ENCODE measurements at regions not wholly inside any gene's neighbourhood (a gene's known extent, or its start where the extent isn't known, plus 50 kb on each side); places are given as distances from the start of the nearest gene placed in this dataset.

DNA sequence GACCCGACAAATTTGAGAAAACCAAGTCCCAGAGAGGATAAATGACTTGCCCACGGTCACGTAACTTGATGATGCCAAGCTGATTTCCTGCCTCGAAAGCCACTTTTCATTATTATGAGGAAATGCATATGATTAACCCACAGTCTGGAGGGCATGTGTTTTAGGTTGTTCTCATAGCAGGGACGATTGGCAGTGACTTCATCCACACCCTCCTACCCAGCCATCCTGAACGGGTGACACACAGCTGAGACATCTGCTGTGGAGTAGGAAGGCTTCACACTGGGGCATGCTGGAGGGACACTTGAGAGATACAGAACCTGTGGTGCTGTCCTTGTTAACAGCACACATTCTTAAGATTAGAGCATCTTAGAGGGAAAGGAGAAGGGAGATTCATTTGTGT is 65.4 kb upstream of the WDFY2 start:
- no peak for DNase-seq

DNA sequence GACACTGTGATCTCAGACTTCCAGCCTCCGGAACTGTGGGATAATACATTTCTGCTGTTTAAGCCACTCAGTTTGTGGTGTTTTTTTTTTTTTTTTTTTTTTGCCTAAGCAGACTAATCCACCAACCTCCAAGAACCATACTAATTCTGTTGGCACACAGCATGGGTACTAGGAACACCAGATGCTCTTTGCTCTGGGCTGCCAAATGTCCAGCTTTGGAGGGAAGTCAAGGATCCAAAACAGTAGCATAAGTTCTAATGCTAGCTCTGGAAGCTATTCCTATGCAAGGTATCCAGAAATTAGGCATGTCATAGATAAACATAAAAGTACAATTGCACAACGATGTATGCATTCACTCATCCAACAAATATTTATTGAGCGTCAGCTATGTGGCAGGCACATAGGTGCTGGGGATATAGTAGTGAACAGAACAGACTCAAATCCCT is 64.5 kb upstream of the WDFY2 start:
- peak; percentile 62 for DNase-seq

DNA sequence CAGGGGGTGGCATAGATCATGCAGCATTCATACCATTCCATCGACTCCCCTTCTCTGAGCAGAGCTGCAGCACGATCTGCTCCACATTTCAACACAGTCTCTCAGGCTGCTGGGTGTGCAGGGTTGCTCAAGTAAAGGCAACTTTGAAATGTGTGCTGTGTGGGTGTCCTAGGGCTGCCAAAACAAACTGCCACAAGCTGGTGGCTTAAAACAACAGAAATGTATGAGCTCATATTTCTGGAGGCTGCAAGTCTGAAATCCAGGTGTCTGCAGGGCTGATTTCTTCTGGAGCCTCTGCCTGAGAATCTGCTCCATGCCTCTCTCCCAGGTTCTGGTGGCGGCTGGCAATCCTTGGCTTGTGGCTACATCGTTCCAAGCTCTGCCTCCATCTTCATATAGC is 63.7 kb upstream of the WDFY2 start:
- DNase-seq = peak; percentile 31

DNA sequence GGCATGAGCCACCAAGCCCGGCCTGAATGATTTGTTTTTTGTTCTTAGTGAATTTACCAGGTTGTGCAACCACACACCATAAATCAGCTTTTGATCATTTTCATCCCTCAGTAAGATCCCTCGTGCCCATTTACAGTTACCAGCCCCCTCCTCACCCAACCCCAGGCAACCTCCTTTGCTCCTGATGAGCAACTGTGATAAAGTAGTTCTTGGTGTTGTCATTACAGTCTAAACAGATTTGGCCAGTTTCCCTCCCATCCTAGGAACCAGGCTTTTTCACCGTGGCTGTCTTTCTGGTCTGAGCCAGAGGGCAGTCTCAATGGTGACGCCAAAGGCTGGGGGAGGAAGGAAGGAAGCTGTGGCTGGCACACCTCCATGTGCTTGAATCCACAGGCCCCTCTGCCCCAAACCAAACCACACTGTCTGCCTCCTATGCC is 61.2 kb upstream of the WDFY2 start:
- DNase-seq = no peak

DNA sequence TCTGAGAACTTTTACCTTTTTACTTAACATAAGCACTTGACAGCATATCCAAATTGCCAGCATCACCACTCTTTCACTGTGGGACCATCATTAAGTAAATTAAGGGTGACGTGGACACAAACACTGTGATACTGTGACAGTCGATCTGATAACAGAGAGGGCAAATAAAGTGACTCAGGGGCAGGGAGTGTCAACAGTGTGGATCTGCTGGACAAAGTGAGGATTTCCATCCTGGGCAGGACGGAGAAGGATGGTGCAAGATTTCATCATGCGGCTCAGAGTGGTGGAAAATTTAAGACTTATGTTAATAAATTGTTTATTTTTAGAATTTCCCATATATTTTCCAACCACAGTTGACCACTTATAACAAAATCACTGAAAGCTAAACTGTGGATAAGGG is 60.0 kb upstream of the WDFY2 start:
- no peak for DNase-seq

DNA sequence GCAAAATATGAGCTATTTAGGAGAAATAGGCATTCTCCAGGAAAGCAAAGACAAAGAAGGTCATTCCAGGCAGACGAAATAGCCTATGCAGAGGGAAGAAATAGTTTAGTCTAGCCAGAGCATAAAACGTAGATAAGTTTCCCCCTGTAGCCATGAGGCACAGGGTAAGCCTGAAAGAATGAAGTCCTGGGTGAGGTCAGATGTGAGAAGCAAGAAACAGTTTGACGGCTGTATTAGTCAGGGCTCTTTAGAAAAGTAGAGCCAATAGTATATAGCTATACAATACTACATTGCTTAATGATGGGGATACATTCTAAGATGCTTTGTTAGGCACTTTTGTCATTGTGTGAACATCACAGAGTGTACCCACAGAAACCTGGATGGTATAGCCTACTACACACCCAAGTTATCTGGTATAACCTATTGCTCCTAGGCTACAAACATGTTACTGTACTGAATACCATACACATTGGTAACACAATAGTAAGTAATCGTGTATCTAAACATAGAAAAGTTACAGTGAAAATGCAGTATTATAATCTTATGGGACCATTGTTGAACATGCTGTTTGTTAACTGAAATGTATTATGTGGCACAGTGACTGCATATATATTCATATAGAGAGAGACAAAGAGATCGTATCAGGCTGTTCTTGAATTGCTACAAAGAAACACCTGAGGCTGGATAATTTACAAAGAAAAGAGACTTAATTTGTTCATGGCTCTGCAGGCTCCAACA is 59.3 kb upstream of the WDFY2 start:
- no peak for DNase-seq

DNA sequence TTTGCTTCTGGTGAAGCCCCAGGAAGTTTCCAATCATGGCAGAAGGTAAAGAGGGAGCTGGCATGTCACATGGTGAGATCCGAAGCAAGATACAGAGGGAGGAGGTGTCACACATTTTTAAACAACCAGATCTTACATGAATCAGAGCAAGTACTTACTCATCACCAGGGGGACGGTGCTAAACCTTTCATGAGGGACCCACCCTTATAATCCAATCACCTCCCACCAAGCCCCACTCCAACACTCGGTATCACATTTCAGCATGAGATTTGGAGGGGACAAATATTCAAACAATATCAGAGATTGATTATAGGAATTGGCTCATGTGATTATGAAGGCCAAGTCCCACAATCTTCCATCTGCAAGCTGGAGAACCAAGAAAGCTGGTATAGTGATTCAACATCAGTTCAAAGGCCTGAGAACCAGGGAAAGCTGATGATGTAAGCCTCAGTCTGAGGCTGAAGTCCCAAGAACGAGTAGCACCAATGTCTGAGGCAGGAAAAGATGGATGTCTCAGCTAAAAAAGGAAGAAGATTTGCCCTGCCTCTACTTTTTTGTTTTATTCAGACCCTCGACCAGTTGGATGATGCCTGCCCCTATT is 58.6 kb upstream of the WDFY2 start:
- DNase-seq = no peak

DNA sequence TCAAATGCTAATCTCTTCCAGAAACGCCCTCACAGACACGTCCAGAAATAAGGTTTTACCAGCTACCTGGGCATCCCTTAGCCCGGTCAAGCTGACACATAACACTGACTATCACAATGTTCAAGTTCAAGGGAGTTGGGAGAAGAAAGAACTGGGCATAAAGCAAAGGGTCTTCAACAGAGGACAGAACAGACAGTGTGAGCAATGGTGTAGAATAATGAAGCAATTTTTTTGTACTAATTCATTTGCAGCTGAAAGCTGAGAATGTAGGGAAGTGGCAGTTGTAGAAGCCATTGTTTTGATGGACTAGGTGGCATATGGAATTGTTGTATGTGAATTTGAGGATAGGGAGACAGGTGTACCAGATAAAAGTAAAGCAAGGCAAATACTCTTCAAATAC is 58.1 kb upstream of the WDFY2 start:
- no peak for DNase-seq

DNA sequence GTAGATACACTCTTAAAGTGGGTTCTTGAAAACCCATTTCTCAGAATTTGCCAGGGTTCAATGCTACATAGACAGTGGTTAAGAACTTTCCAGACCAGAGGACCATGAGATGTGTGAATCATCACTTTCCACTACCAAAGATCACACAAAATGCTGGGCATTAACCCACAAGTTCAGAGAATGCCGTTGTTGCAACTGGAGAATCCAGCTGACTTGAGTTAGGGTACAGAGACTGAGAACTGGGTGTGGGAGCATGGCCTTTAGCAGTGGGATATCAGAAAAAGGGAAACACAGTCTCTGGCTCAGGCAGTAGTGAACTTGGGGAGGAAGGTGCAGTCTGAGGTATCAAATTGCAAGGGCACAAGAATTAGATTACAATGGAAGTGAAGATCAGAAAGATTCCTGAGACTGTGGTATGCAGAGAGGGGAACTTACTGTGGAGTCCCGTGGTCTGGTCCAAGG is 51.5 kb upstream of the WDFY2 start:
- DNase-seq = no peak

DNA sequence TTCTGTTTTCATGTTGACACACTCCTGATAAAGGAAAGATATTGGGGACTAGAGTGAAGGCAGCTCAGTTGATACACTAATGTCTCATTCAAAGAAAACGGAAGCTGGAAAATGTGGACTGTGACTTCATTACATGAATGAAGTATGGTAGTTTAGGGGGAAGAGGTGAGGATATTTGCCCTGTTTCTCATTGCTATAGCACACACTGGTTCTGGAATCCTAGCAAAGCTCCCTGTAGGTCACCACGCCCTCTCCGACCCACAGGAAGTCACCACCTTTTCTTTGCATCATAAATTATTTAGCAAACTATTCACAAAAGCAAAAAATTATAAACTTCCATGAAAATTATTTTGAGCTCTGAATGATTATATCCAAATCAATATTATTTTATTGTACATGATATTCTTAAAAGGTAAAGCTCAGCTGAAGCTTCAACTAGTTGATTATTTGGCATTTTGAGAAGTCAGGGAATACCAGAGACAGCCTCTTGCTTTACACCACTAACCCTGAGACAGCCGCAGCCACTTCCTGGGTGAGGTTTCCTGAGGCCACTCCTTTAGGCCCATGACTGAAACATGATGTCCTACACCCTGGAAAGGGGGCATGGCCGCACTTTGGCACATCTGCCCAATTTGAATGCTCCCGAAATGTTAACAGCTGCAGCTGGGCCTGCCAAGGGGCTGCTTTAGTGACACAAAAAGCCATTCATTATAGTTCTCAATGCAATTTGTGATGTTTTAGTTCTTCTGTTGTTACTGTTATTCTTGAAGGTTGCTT is 50.0 kb upstream of the WDFY2 start:
- DNase-seq = no peak

Data from DMS 273 treated with DMSO at 0.1 percent for 48 hours (cell line).